Stimulated activated CD8-positive, alpha-beta memory T cell treated with anti-CD3 and anti-CD28 coated beads, Interleukin-12 subunit alpha, Interleukin-12 subunit beta, amount 100 ng/mL, for 4 hours (primary cell): ENCODE measurements at regions not wholly inside any gene's neighbourhood (a gene's known extent, or its start where the extent isn't known, plus 50 kb on each side); places are given as distances from the start of the nearest gene placed in this dataset.
"Not testable (repeated sequence)": the region's sequence is repeated elsewhere in the genome, so short reads cannot be mapped to it uniquely, and the experiment has no call there.

Source experiments
- DNase-seq: peaks from one replicate; pipeline ENCODE4 v3.0.0-alpha.2; 2020; ENCODE audit warnings: low read depth

DNA sequence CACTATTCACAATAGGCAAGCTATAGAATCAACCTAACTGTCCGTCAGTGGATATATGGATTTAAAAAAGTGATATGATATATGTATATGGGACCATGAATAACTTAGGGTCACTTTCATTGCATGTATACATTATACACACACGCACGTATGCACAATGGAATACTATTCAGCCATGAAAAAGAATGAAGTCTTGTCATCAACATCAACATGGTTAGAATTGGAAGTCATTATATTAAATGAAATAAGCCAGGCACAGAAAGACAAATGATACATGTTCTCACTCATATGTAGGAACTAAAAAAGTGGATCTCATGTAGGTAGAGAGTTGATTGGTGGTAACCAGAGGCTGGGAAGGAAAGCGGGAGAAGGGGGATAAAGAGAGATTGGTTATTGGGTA is 234.3 kb downstream of the VRK1 start:
- DNase-seq = no peak

DNA sequence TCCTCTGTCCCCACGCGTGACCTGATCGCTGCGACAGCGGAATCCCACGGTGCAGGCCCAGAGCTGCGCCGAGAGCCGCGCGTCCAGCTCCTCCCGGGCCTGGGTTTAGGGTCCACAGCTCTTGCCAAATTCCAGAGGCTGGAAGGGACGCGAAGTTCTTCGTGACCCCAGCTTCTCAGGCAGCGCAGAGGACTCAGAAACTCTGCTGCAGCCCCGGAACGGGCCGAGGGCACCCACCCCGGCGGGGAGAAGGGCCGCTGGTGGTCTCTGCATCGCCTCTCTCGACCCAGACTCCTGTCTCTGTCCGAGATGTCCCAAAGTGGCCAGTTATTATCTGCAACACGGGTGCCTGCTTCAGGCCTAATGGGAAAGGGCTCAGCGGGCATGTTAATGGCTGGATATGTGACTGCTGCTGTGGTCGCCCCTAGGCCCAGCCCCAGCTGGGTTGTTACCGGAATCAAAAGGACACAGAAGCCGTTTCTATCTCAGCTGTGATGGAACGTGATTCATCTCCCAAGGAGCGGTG is 236.4 kb downstream of the VRK1 start:
- no peak for DNase-seq

DNA sequence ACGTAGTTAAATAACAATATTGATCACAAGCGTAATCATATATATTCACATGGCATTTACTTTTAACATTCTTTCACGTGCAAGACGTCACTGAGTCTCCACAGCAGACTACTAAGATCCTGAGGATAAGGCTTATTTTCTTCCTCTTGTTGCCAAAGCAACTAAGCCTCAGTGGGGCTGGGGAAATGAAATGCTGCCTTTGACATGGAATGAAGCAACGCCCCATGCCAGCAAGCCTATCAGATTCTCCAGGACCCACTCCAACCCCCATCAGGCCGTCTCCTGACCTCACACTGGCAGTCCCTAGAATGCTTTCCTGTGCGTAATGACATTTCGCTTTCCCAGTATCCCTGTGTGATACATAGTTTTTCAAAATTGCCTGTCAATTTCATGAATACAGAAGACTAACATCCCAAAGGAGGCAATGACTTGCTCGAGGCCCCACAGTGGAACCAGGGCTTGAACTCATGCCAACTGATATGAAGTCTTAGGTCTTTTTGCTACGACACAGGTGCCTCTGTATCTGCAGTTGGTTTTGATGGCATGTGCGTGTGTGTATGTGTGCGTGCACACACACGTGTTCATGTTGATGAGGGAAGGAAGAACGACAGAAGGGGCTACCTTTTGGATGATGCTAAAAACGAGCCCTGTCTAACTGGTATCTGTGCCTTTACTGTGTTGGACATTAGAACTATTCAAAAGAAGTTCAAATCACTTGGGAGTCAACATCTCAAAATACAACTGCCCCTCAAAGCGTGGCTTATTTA is 239.1 kb downstream of the VRK1 start:
- no peak for DNase-seq

DNA sequence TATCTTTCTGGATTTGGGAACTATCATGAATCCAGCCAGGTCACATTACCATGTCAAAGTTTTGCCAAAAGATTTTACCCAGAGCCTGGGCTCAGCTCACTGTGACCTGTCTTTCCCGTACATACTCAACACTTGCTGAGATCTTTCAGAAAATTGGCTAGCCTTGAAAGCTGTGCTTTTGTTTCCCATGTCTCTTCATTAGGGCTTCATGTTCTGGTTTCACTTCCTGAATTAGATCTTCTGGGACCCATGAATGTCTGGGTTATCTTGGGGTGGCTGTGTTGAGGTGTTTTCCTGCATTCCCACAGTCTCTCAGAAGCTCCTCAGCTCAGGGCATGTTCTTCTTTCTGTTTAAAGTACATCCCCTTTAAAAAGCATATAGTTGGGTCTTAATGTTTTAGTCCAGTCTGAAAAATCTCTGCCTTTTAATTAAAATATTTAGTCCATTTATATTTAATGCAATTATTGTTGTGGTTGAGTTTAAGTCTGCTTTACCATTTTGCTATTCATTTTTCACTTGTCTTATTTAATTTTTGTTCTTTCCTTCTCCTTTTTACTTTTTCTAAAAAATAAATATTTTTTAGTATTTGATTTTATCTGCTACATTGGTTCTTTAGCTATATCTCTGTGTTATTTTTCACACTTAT is 242.7 kb downstream of the VRK1 start:
- DNase-seq = no peak

DNA sequence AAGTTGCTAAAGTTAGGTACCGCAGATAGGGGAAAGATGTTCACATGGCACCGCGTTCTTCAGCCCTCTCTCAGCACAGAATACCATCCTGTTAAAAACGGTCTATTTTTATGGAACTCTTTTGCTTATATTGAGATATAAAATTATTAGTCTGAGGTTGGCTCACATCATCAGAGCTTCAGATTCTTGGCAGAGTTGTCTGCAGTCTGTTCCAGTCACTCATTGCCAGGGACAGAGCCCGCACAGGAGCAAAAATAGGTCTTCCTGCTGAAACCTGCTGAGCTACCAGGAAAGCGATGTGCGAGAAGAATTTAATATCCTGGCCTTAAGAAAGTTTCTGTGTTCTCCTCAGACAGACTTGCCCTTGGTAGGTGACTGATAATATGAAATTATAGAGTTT is 249.8 kb downstream of the VRK1 start:
- DNase-seq = no peak

DNA sequence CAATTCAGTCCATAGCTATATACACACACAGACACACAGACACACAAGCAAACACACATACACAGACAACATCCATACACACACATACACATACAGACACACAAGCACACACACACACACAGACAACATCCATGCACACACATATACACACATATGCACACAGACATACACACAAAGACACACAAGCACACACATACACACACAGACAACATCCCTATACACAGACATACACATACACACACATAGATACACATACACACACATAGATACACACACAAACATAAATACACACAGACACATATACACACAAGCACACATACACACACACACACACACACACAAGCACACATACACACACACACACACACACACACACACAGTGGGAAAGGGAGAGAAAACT is 254.8 kb downstream of the VRK1 start:
- DNase-seq = no peak

DNA sequence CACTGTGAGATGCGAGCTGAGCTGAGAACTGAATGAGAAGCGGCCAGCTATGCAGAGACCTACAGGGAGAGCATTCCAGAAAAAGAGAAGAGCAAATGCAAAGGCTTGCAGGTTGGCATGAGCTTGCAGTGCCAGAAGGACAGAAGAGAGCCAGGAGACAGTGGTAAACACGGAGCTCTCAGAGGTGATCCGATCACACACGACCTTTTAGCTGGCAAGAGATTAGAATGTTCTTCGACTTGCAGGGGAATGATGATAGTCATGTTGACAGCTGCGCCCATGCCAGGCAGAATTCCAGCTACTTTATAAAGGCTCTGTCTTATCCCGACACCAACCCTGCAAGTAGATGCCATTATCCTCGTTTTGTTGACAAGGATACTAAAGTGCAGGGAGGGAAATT is 256.8 kb downstream of the VRK1 start:
- no peak for DNase-seq

DNA sequence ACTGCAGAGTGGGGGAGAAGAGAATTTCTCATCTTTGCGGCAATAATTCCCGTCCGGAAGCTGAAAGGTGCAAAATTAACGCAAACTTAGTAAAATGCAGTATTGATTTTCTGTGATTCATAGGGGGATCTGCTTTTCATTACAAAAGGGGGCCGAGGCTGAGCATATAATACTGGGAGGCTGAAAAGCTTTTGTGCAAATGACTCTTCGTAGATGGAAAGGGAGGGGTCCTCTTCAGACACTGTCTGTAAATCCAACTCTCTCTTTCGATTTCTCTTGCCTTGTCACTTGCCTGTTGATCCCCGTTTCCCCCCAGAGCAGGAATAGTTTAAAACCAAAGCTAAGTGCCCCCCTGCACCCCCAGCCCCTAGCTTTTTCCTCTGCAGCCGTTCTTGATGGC is 258.2 kb downstream of the VRK1 start:
- no peak for DNase-seq

DNA sequence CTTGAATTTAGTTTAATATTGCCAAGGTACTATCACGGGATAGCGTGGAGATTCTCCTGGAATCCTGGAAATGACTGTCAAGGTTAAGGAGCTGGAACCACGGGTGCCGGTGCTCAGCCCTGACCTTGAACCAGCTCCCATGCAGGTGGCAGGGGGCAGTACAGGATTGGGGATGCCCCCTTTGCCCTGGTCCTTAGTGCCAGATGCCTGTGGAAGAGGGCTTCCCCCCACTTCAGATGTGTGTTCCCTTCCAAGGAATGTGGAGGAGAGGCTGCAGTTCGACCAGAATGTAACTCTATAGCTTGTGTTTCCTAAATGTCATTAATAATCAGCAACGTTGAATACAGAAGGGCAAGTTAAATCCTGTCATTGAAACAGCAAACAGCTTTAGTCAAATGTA is 258.9 kb downstream of the VRK1 start:
- DNase-seq = no peak

DNA sequence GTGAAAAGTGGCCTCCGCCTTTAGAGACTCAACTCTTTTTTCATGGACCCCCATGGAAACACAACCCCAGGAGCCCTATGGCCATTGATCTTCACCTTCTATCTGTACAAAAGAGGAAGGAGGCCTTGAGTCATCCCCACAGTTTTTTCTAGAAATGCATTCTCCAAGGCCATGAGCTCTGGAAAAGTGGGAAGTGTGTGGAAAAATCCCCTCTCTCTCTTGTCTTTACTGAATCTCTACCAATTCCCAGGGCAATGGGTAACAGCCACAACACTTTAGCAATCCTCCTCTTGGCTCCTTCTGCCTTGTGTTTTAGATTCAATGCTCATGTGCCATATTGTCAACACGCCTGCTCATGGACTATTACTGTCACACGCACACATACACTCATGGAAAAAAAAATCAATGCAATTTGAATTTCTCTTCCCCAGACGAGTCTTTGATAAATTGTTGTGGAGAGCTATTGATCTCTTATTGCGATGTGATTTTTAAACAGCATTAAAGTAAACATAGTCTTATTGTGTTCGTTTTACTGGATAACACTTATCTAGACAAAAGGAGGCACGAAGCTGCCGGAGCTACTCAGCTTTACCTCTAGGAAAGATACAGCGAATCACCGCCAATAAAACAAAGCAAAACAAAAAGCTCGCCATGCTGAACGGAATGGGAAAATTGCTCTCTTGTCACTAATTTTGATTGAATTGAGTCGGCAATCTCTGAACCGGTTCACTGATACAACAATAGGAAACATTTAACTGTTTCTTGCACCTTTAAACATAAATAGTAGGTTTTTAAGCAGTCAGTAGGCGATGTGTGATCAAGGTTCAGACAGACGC is 260.3 kb downstream of the VRK1 start:
- no peak for DNase-seq

DNA sequence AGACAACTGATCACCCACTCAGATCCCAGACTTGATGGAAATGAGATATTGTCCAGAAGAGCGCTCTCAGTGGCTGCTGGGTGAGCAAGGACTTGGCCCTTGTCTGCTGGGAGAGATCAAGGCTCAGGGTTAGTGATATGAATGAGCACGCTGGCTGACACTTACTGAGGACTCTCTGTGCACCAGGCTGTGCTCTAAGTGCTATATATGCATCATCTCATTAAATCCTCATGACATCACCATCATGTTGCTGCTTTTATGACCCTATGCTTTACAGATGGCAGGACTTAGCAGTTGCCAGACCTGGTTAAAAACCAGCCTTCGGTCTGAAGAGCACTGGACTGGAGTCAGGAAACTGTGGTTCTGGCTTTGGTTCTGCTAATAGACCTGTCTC is 260.9 kb downstream of the VRK1 start:
- DNase-seq = no peak

DNA sequence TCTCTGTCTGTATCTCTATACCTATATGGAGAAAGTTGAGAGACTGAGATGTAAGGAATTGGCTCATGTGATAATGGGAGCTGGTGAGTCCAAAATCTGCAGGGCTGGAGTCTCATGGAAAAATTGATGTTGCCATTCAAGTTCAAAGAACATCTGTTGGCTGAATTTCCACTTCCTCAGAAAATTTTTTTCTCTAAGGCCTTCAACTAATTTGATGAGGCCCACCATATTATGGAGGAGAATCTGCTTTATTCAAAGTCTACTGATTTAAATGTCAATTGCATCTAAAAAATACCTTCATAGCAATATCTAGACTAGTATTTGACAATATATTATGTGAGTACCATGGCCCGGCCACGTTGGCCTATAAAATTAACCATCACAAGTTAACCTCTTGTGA is 261.4 kb downstream of the VRK1 start:
- no peak for DNase-seq

DNA sequence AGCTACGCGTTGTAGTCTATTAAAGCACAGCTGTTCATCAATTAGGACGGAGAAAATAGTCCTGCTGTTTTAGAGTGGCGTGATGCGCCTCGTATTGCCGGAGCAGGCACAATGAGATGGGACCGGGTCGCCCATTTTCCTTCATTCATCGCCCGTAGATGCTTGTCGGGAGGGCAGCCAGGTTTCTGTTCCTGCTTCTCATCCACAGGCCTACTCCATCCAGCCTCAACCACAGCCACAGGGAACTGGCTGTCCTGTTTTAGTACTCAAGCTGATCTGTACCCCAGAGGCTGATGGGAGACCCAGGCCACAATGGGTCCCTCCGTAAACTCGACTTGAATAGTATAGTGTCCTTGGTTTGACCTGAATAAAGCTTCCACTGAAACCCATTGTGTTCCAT is 264.0 kb downstream of the VRK1 start:
- DNase-seq = no peak

DNA sequence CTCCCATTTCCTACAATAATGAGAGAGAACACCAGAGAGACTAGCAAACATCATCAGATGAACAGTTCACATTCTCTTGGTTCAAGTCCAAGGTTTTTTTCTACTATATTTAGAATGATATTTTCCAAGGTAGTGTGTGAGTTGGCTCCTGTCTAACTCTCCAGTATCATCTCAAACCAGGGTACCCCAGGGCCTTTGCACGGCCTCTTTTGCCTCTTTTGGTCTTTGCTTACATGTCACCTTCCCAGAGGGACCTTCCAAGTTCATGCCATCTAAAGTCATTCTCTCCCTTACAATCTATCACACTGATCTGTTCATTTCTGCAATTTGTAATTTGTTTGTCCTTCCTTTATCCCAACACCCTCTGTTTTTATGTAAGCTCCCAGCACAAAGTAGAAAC is 264.5 kb downstream of the VRK1 start:
- DNase-seq = no peak

DNA sequence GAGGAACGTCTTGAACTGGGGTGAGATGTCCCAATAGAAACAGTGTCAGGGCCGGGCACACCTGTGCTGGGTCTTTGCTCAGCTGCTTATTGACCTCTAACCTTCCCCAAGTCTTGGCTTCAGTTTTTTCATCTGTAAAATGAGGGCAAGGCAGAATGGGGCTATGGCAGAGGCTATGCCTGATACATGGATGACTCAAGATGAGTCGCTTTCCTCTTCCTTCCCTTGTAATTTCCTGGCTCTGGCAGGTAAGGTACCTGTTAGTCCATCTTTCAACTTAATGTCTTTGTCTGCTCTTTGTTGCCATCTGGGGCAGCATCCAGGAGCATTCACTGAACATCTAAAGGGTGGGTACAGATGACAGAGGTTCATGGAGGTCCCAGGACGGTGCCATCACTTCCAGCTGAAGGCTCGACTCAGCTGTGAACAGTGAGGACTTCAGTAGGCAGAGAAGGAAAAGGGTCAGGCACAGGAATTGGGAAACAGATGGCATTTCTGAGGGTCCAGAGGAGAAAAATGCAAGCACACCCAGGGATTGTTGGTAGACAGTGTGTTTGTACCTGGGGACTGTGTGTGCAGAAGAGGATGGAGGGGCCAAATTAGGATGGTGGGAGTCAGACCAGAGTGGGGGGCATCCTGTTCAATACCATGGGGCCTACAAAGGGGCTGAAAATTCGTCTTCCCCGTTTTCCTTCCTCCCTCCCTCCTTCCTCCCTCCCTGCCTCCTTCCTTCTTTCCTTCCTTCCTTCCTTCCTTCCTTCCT is 268.3 kb downstream of the VRK1 start:
- no peak for DNase-seq

DNA sequence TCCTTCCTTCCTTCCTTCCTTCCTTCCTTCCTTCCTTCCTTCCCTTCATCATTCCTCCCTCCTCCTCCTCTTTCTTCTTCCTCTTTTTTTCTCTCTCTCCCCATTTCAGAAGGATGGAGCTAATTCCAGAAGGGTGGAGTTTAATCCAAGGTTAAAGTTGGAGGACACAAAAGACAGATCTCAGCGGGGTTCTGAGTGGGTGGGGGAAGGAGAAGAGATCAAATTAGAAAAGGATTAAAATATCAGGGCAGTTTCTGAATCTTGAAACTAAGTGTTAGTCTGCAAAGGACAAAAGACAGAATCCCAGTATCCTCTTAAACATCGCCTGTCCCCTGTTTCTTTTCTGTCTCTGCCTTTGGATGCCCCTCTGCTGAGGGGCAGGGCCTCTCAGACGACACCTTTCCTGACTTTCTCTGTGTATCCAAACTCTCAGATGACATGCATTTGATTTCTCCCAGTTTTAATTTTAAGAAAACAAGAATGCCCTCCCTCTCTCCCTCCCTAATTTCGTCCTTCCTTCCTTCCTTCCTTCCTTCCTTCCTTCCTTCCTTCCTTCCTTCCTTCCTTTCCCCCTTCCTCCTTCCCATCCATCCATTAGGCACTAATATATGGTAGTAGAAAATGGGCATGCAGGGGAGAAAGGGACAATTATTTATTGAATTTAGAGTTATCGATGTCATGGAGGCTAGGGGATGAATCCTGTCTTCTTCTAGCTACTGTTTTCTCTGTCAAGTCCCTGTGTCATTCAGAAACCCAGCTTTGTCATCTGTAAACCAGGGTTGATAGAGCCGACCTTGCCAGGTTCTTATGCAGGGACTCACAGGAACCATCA is 269.1 kb downstream of the VRK1 start:
- no peak for DNase-seq

DNA sequence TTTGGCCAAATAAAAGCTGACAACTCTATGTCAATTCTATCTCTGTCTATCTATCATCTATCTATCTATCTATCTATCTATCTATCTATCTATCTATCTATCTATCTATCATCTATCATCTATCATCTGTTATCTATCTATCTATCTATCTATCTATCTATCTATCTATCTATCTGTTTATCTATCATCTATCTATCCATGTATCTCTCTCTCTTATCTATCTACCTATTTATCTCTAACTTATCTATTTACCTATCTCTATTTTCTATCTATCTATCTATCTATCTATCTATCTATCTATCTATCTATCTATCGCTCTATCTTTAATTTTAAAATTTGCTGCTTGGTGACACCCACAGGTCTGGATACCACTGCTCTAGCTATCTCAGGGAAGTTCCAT is 271.1 kb downstream of the VRK1 start:
- not testable (repeated sequence) for DNase-seq

DNA sequence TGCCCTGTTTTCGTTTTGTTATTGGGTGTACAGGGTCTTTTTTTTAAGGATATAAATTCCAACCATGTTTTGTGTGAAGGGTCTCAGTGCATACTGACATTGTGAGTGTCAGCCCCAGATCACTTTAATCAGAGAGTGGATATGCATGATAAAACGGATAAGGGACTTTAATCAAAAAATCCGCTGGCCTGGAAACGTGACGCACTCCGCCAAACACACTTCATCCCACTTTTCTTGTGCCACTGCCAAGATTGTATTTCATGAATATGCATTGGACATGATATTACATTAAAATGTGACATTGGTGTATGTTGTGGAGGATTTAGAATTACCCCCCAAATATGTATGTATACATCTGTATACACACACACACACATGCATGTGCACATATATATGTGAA is 273.1 kb downstream of the VRK1 start:
- no peak for DNase-seq

DNA sequence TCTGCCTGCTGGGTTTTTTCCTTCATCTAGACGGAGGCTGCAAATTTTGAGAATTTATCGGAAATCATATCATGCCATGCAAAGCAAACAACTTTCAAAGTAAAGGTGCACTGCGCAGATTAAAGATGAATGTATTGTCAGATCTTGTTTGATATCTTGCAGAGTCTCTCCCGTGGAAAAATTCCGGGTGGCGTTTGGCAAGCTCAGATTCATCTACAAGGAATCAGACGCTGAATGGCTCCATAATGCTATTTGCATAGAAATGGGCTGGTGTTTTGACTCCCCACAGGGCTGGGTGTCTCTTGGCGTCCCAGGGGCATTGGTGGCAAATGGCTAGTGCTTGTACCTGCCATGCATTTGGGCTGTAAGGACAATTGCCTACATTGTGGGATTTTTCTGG is 274.0 kb downstream of the VRK1 start:
- no peak for DNase-seq

DNA sequence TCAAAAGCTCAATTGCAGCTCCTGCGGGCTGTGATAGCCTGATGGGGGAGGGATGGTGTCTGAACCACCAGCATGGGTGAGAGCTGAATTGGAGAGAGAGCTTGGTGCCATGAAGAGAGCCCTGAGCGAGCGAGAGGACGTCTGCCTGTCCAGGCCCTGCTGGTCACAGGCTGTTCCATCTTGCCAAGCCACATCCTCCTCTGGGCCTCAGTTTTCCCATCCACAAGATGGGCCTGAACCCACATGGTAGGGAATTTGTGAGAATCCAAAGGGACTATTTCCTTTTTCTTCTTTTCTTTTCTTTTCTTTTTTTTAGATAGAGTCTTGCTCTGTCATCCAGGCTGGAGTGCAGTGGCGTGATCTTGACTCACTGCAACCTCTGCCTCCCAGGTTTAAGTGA is 276.4 kb downstream of the VRK1 start:
- DNase-seq = no peak

DNA sequence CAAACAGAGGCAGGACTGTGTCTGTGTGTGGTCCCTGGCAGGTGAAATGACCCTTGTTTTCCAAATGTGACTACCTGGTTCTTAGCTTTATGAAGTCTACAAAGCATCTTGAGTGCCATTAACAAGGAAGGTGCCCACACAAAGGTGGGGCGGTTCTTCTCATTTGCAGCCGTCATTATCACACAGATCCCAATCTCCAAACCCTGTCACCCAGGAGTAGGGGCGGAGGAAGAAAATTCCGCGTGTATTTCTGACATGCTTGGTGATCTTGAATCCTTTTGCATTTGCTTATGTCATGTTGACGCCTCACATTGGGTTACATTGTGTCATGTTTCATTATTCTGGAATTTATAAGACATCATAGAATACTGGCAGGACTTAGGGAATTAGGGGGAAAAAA is 277.3 kb downstream of the VRK1 start:
- DNase-seq = no peak
